HepG2 (cell line): ENCODE measurements at regions not wholly inside any gene's neighbourhood (a gene's known extent, or its start where the extent isn't known, plus 50 kb on each side); places are given as distances from the start of the nearest gene placed in this dataset.

Experiments
- BORCS8-MEF2B ChIP-seq: sonication (generic); formaldehyde crosslinking; IDR thresholded peaks from 2 replicates; pipeline ENCODE4 v1.8.0; 2022; ENCODE audit warnings: mild to moderate bottlenecking, missing genetic modification reagents
- CREB1 ChIP-seq, 2 experiments: fragments of 450-650 bp in 1 of 2; IDR thresholded peaks; 2 replicates each; pipeline ENCODE4 v1.6.1; 2016 to 2017; ENCODE audit warnings: control low read depth in 1 of 2, mild to moderate bottlenecking in 1 of 2, missing compliant biosample characterization in 1 of 2, missing genetic modification characterization in 1 of 2
- FOXK1 ChIP-seq: sonication (generic); formaldehyde crosslinking; IDR thresholded peaks from 2 replicates; pipeline ENCODE4 v1.4.0; 2020; ENCODE audit warnings: low read depth, missing genetic modification reagents, borderline replicate concordance
- GFI1 ChIP-seq: sonication (generic); formaldehyde crosslinking; IDR thresholded peaks from 2 replicates; pipeline ENCODE4 v1.5.0; 2020; ENCODE audit warnings: missing genetic modification reagents, mild to moderate bottlenecking, borderline replicate concordance
- HOXA3 ChIP-seq: sonication (generic); formaldehyde crosslinking; IDR thresholded peaks from 2 replicates; pipeline ENCODE4 v1.5.0; 2020; ENCODE audit warnings: missing genetic modification reagents
- KMT2B ChIP-seq: IDR thresholded peaks from 2 replicates; pipeline ENCODE4 v1.6.1; 2016; ENCODE audit warnings: missing genetic modification reagents, missing compliant biosample characterization
- MYNN ChIP-seq: sonication (generic); formaldehyde crosslinking; IDR thresholded peaks from 2 replicates; pipeline ENCODE4 v1.4.0; 2020; ENCODE audit warnings: mild to moderate bottlenecking, low read depth, missing genetic modification reagents
- MZF1 ChIP-seq: sonication (generic); formaldehyde crosslinking; IDR thresholded peaks from 2 replicates; pipeline ENCODE4 v1.8.1; 2023; ENCODE audit warnings: mild to moderate bottlenecking, missing genetic modification reagents, borderline replicate concordance
- NFE2L2 ChIP-seq: fragments of 150-350 bp; IDR thresholded peaks from 2 replicates; pipeline ENCODE4 v1.6.1; 2014; ENCODE audit warnings: low read length
- NFIC ChIP-seq: IDR thresholded peaks from 2 replicates; pipeline ENCODE4 v1.6.1; 2012; ENCODE audit warnings: mild to moderate bottlenecking, low read length, inconsistent platforms
- REPIN1 ChIP-seq: sonication (generic); formaldehyde crosslinking; IDR thresholded peaks from 2 replicates; pipeline ENCODE4 v1.8.0; 2022; ENCODE audit warnings: missing genetic modification reagents, low read depth, mild to moderate bottlenecking, borderline replicate concordance
- RFX5 ChIP-seq: IDR thresholded peaks from 2 replicates; pipeline ENCODE4 v1.6.1; 2011; ENCODE audit warnings: low read depth, low read length, improper control_type of control experiment
- SOX5 ChIP-seq: IDR thresholded peaks from 2 replicates; pipeline ENCODE4 v1.6.1; 2016; ENCODE audit warnings: borderline replicate concordance
- TFDP2 ChIP-seq: sonication (generic); formaldehyde crosslinking; IDR thresholded peaks from 2 replicates; pipeline ENCODE4 v1.4.0; 2020; ENCODE audit warnings: missing genetic modification reagents
- TRIM22 ChIP-seq: fragments of 450-650 bp; IDR thresholded peaks from 2 replicates; pipeline ENCODE4 v1.6.1; 2017
- XRCC5 ChIP-seq: fragments of 200-400 bp; formaldehyde crosslinking; optimal IDR thresholded peaks from 2 replicates; pipeline ENCODE3; 2017; ENCODE audit warnings: mild to moderate bottlenecking, low read length
- ZNF24 ChIP-seq: fragments of 450-650 bp; IDR thresholded peaks from 2 replicates; pipeline ENCODE4 v1.6.1; 2017; ENCODE audit warnings: antibody characterized with exemption, mild to moderate bottlenecking
- ZNF503 ChIP-seq: sonication (generic); formaldehyde crosslinking; IDR thresholded peaks from 2 replicates; pipeline ENCODE4 v1.4.0; 2020; ENCODE audit warnings: missing genetic modification reagents
- TF ChIP-seq, protein P1 (sequence below): sonication (generic); formaldehyde crosslinking; IDR thresholded peaks from 2 replicates; pipeline ENCODE4 v1.4.0; 2020; ENCODE audit warnings: missing genetic modification reagents, borderline replicate concordance
- TF ChIP-seq, protein P2 (sequence below): sonication (generic); formaldehyde crosslinking; IDR thresholded peaks from 2 replicates; pipeline ENCODE4 v1.8.0; 2022; ENCODE audit warnings: mild to moderate bottlenecking, missing genetic modification reagents, moderate library complexity
- TF ChIP-seq, protein P3 (sequence below): sonication (generic); formaldehyde crosslinking; IDR thresholded peaks from 2 replicates; pipeline ENCODE4 v1.8.0; 2023; ENCODE audit warnings: mild to moderate bottlenecking, missing genetic modification reagents

- TF ChIP-seq TFDP2 (no peak; the same call in 1 of the 2 replicates), TRIM22 (no peak), REPIN1 (CRISPR knock-in tag) (peak; percentile 53; the same call in 1 of the 2 replicates), BORCS8-MEF2B (CRISPR knock-in tag) (no peak), ZNF24 (no peak), MZF1 (CRISPR knock-in tag) (no peak), ZNF503 (CRISPR knock-in tag) (peak; percentile 98), KMT2B (CRISPR knock-in tag) (0 out of 2 replicates have a peak, but pooled peaks have one; percentile 34), XRCC5 (no peak), NFE2L2 (no peak), SOX5 (CRISPR knock-in tag) (peak; percentile 95), CREB1 (IDR thresholded peaks at IDR 0.05) (peak; percentile 100), CREB1 (CRISPR knock-in tag; IDR thresholded peaks at IDR 0.05) (peak; percentile 98), GFI1 (CRISPR knock-in tag) (peak; percentile 93), NFIC (peak; percentile 99), FOXK1 (peak; percentile 100), RFX5 (peak; percentile 74; the same call in 1 of the 2 replicates), MYNN (no peak), HOXA3 (peak; percentile 83)
- TF ChIP-seq, protein P1, sequence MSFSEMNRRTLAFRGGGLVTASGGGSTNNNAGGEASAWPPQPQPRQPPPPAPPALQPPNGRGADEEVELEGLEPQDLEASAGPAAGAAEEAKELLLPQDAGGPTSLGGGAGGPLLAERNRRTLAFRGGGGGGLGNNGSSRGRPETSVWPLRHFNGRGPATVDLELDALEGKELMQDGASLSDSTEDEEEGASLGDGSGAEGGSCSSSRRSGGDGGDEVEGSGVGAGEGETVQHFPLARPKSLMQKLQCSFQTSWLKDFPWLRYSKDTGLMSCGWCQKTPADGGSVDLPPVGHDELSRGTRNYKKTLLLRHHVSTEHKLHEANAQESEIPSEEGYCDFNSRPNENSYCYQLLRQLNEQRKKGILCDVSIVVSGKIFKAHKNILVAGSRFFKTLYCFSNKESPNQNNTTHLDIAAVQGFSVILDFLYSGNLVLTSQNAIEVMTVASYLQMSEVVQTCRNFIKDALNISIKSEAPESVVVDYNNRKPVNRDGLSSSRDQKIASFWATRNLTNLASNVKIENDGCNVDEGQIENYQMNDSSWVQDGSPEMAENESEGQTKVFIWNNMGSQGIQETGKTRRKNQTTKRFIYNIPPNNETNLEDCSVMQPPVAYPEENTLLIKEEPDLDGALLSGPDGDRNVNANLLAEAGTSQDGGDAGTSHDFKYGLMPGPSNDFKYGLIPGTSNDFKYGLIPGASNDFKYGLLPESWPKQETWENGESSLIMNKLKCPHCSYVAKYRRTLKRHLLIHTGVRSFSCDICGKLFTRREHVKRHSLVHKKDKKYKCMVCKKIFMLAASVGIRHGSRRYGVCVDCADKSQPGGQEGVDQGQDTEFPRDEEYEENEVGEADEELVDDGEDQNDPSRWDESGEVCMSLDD (CRISPR knock-in tag) = peak; percentile 23; the same call in 1 of the 2 replicates
- TF ChIP-seq, protein P2, sequence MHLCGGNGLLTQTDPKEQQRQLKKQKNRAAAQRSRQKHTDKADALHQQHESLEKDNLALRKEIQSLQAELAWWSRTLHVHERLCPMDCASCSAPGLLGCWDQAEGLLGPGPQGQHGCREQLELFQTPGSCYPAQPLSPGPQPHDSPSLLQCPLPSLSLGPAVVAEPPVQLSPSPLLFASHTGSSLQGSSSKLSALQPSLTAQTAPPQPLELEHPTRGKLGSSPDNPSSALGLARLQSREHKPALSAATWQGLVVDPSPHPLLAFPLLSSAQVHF = no peak
- TF ChIP-seq, protein P3, sequence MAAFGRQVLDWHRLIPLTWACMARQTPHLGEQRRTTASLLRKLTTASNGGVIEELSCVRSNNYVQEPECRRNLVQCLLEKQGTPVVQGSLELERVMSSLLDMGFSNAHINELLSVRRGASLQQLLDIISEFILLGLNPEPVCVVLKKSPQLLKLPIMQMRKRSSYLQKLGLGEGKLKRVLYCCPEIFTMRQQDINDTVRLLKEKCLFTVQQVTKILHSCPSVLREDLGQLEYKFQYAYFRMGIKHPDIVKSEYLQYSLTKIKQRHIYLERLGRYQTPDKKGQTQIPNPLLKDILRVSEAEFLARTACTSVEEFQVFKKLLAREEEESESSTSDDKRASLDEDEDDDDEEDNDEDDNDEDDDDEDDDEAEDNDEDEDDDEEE (CRISPR knock-in tag) = no peak
Observed at GRCh38 chr12:46492471-46493085, 120.0 kb upstream of the SLC38A2 start (continued).
